ENCODE measurements at regions not wholly inside any gene's neighbourhood (a gene's known extent, or its start where the extent isn't known, plus 50 kb on each side); places are given as distances from the start of the nearest gene placed in this dataset.
A peak's percentile ranks its signal among the peaks of the same experiment; 100 is the strongest.

DNA sequence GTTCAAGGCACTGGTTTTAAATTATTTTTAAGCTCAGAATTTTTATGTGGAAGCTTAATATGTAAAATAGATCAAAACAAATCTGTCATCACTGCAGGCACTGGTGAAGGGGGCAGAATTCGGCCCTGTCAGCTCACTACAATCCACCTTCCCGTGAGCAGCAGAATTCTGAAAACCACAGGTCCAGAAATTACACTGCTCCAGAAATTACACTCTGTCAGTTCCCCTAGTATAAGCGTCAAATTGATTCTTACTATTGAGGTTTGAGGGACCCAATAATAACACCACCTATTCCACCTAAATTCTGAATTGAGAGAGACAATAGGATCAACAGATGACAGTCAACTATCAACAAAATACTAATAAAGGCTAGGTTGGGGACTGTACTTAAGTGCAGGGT lies 245.5 kb downstream of the PHLDA1 start:
- in situ Hi-C loops (cut with HindIII; ENCODE audit: low pct_unique_long_range_greater_than_20kb, low sequenced_read_pairs): no loop called here
- DNase-seq (ENCODE audit: low read depth): no peak

DNA sequence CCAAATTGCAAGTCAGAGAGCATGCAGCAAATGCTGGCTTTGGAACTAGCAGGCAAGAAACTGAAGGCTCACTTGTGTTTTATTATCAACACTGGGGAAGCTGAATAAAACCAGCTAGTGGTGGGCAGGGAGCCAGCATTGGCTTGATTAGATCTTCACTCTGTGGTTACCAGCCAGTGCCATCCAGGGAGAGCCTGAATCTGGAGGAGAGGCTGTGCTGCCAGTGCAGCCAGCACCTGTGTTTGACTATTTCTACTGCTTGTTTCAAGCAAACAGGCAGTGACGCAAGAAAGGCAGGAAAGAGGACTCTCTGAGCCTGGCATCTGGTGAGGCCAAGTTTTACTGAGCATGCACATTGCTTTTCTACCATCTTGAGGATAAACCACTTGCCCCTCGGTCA lies 247.0 kb downstream of the PHLDA1 start:
- in situ Hi-C loops (cut with HindIII; ENCODE audit: low pct_unique_long_range_greater_than_20kb, low sequenced_read_pairs): no loop called here
- DNase-seq (ENCODE audit: low read depth): peak; percentile 46

GRCh38 chr12:75783093-75783877 lies 248.3 kb downstream of the PHLDA1 start:
- in situ Hi-C loops (cut with HindIII; ENCODE audit: low pct_unique_long_range_greater_than_20kb, low sequenced_read_pairs): no loop called here

GRCh38 chr12:75782069-75782581 lies 249.5 kb downstream of the PHLDA1 start:
- in situ Hi-C loops (cut with HindIII; ENCODE audit: low pct_unique_long_range_greater_than_20kb, low sequenced_read_pairs): no loop called here
- DNase-seq (ENCODE audit: low read depth): no peak

More at GRCh38 chr12:75783093-75783877, 248.3 kb downstream of the PHLDA1 start:
- DNase-seq (ENCODE audit: low read depth): no peak

- DNase-seq (ENCODE audit: low read depth): peak; percentile 79
- in situ Hi-C loops (cut with HindIII; ENCODE audit: low pct_unique_long_range_greater_than_20kb, low sequenced_read_pairs): no loop called here
These were observed 250.0 kb downstream of the PHLDA1 start for GRCh38 chr12:75781532-75782046.

- in situ Hi-C loops (cut with HindIII; ENCODE audit: low pct_unique_long_range_greater_than_20kb, low sequenced_read_pairs): no loop called here
These were observed 251.6 kb downstream of the PHLDA1 start for GRCh38 chr12:75779891-75780496.

DNA sequence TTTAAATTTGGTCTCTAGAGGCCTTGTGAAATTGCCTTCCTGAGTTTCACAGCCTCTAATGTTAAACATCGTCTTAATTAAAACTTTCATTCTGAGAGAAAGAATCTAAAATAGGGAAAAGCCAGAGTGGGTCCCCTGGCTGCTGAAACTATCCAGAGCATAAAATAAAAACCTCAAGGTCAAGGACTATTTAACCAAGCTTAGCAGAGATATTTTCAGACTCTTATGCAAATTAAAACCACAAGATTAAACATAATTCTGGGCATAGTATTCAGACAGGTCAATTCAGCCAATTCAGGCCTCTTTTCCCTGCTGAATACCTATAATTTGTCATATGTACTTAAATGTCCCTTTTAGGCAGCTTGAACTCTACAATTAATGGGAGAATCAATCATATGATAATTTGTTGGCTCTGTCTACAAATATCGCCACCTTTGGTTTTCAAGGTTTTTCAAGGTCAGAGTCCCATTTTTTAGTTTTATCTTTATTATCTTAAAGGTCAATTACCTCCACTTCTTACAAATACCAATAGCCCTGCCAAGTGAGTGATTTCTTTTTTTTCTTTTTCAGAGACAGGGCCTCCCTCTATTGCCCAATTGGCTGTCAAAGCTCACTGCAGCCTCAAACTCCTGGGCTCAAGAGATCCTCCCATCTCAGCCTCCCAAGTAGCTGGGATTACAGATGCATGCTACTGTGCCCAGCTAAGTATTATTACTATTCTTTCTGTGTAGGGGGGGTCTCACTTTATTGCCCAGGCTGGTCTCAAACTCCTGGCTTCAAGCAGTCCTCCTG lies 257.1 kb downstream of the PHLDA1 start:
- in situ Hi-C loops (cut with HindIII; ENCODE audit: low pct_unique_long_range_greater_than_20kb, low sequenced_read_pairs): no loop called here
- no peak for DNase-seq (ENCODE audit: low read depth)

More at GRCh38 chr12:75779891-75780496, 251.6 kb downstream of the PHLDA1 start:
- no peak for DNase-seq (ENCODE audit: low read depth)

DNA sequence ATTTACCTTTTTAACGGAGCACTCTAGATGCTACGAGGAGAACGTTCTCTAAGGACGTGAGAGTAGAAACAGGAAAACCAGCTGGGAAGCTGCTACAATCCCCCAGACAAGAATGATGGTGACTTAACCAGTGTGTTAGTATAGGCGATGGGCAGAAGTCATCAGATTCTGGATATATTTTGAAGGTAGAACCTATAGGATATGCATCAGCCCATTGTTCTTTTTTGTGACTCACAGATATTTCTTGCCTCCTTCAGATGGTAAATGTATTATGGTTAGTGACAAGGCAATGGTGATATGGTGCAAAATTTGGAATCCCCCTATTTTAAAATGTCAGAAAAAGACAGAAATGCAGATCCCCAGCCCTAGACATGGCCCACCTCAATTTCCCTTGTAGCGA lies 258.2 kb downstream of the PHLDA1 start:
- in situ Hi-C loops (cut with HindIII; ENCODE audit: low pct_unique_long_range_greater_than_20kb, low sequenced_read_pairs): no loop called here
- DNase-seq (ENCODE audit: low read depth): no peak

- in situ Hi-C loops (cut with HindIII; ENCODE audit: low pct_unique_long_range_greater_than_20kb, low sequenced_read_pairs): no loop called here
- no peak for DNase-seq (ENCODE audit: low read depth)
These were observed 259.6 kb upstream of the KRR1 start for GRCh38 chr12:75771023-75771422.

GRCh38 chr12:75767957-75768356 lies 256.5 kb upstream of the KRR1 start:
- in situ Hi-C loops (cut with HindIII; ENCODE audit: low pct_unique_long_range_greater_than_20kb, low sequenced_read_pairs): no loop called here
- no peak for DNase-seq (ENCODE audit: low read depth)

DNA sequence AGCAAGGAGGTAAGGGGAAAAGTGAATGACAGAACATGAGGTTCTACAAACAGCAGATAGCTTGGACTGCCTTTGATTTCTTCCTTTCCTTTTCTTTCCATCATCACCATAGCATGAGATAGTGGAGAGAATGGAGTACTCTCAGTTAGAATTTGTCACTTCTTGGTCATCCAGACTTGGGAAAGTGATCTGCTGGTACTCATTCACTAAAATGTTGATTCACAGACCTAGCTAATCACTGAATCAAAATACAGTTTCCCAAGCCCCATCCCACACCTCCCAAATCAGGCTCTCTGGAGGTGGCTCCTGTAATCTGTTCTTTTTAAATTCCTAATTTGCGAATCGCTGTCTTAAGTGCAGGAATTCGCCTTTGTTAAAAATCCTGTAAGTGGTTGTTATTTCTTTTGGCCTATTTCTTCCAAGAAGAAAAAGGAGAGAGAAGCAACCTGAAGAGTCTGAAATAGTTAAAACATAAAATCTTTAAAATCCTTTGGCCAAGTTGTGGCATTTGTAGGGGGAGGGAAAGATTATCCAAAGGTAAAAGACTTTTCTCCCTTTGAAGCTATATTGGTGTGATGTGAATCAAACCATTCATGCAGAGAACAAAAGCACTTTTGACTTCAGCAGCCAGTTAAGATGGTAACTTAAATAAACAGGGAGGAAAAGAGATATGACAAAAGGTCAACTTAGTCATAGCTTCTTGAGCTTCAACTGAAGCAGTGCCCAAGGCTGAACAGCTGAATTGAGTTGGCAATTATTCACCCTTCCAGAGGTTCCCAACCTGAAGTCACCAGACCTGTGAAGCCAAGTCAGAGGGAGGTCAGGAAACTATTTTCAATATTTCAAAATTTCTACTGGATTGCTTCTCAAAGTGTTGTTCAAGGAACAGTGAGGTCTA lies 255.1 kb upstream of the KRR1 start:
- in situ Hi-C loops (cut with HindIII; ENCODE audit: low pct_unique_long_range_greater_than_20kb, low sequenced_read_pairs): no loop called here
- DNase-seq (ENCODE audit: low read depth): peak; percentile 98

- in situ Hi-C loops (cut with HindIII; ENCODE audit: low pct_unique_long_range_greater_than_20kb, low sequenced_read_pairs): no loop called here
- DNase-seq (ENCODE audit: low read depth): no peak
These were observed 254.0 kb upstream of the KRR1 start for GRCh38 chr12:75765170-75766059.

DNA sequence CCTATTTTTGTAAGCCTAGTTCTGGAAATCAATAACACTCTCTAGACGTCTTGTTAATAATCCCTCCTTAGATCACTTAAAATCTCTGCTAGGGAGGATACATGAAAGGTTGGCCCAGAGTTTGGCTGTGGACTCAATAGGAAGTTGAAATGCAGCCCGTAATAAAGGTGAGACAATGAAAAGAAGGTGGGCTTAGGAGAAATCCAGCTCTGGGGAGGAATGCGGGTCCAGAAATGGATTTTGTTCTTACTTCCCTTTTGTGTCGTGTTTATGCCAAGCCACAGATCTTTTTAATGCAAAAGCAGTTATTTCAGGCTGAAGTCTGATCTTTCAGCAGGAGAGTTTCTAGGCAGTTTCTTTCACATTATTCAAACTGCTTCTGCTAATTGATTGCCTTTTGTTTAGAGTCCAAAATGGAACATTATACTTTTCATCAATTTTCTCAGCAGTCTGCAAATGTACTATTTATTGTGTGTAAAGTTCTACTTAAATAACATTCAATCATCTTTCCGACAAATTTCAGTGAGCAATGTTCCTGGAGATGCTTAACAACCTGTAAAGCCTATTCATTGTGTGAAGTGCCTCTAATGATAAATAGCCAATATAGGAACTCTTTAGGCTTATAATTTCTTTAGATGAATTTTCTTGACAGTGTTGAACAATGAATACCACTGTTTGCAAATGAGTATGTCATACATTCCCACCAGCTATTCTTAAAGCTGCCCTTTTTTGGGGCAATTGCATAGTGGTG lies 252.9 kb upstream of the KRR1 start:
- in situ Hi-C loops (cut with HindIII; ENCODE audit: low pct_unique_long_range_greater_than_20kb, low sequenced_read_pairs): no loop called here
- no peak for DNase-seq (ENCODE audit: low read depth)

- in situ Hi-C loops (cut with HindIII; ENCODE audit: low pct_unique_long_range_greater_than_20kb, low sequenced_read_pairs): no loop called here
- no peak for DNase-seq (ENCODE audit: low read depth)
These were observed 249.3 kb upstream of the KRR1 start for GRCh38 chr12:75760573-75761294.

DNA sequence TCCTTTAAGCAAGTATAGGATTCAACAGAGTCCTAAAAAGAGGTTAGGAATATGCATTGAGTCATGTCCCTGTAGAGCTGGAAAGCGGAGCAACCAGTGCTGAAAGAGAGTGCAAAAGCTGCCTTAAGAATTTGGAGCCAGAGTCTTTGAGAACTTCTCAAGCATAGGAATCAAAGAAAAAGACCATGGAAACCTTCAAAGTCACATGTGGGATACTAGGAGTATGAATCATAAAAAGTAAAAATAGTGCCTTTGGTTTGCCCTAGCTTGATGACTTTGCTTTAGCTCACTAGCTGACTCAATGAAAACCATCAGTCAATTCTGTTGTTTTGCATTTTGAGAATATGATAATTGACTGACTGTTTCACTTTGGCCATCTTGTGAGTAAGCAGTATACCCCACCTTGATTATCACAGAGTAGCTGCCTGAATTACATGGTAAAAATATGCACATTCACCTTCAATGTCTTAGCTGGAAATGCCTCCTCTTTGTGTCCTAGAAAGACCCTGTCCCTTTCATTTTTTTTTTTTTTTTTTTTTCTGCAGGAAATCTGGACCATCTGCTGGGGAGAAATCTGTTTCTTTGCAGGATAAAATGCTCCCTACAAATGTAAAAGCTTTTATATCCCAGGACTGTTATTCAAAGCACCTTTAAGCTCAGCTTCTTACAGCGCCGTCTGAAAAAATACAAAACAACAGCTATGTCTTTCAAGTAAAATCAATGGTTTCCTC lies 248.6 kb upstream of the KRR1 start:
- peak; percentile 64 for DNase-seq (ENCODE audit: low read depth)
- in situ Hi-C loops (cut with HindIII; ENCODE audit: low pct_unique_long_range_greater_than_20kb, low sequenced_read_pairs): no loop called here
